GM19043 (cell line): ENCODE measurements at regions not wholly inside any gene's neighbourhood (a gene's known extent, or its start where the extent isn't known, plus 50 kb on each side); places are given as distances from the start of the nearest gene placed in this dataset.

Experiments
- ATAC-seq: cut with Tn5 transposase; IDR thresholded peaks from one replicate; pipeline ENCODE4 v1.9.1; 2021; ENCODE audit warnings: low read depth; ENCODE audit not compliant: unreplicated experiment

GRCh38 chr17:77466596-77467223 is 325.9 kb downstream of the SEC14L1 start:
- ATAC-seq = no peak

GRCh38 chr17:77467521-77467920 is 326.8 kb downstream of the SEC14L1 start:
- ATAC-seq = no peak

GRCh38 chr17:77468897-77469296 is 328.1 kb downstream of the SEC14L1 start:
- no peak for ATAC-seq

- no peak for ATAC-seq
Measured at GRCh38 chr17:77470330-77470786, 329.6 kb downstream of the SEC14L1 start.

GRCh38 chr17:77470800-77471733 is 330.3 kb downstream of the SEC14L1 start:
- no peak for ATAC-seq

GRCh38 chr17:77471984-77472461 is 331.3 kb downstream of the SEC14L1 start:
- ATAC-seq = no peak

- ATAC-seq = no peak
Measured at GRCh38 chr17:77472468-77473310, 331.9 kb downstream of the SEC14L1 start.

GRCh38 chr17:77473615-77474226 is 333.0 kb downstream of the SEC14L1 start:
- no peak for ATAC-seq

- ATAC-seq = no peak
Measured at GRCh38 chr17:77474292-77474988, 333.7 kb downstream of the SEC14L1 start.

- ATAC-seq = no peak
Measured at GRCh38 chr17:77475016-77475976, 334.5 kb downstream of the SEC14L1 start.

- ATAC-seq = no peak
Measured at GRCh38 chr17:77476006-77476405, 335.2 kb downstream of the SEC14L1 start.

GRCh38 chr17:77476498-77476897 is 335.7 kb downstream of the SEC14L1 start:
- no peak for ATAC-seq

- no peak for ATAC-seq
Measured at GRCh38 chr17:77476931-77477805, 336.4 kb downstream of the SEC14L1 start.

GRCh38 chr17:77478281-77478680 is 337.5 kb downstream of the SEC14L1 start:
- no peak for ATAC-seq

GRCh38 chr17:77478899-77479298 is 338.1 kb downstream of the SEC14L1 start:
- no peak for ATAC-seq

- ATAC-seq = no peak
Measured at GRCh38 chr17:77479372-77480198, 338.8 kb downstream of the SEC14L1 start.

GRCh38 chr17:77480199-77480508 is 339.4 kb downstream of the SEC14L1 start:
- no peak for ATAC-seq
